Mammary epithelial cell (primary cell): ENCODE measurements at regions not wholly inside any gene's neighbourhood (a gene's known extent, or its start where the extent isn't known, plus 50 kb on each side); places are given as distances from the start of the nearest gene placed in this dataset.

Experiments
- CTCF ChIP-seq, 2 donors: IDR thresholded peaks in 1 of 2; conservative IDR thresholded peaks in 1 of 2; 2 replicates each; pipeline ENCODE4 v1.5.1; 2011 to 2012; ENCODE audit warnings: inconsistent platforms in 2 of 2, low read length in 2 of 2, mild to moderate bottlenecking in 2 of 2, control low read depth in 1 of 2, low read depth in 1 of 2; ENCODE audit not compliant: insufficient read depth in 1 of 2; ENCODE audit errors: extremely low read depth in 1 of 2
- EZH2 ChIP-seq: IDR thresholded peaks from 2 replicates; pipeline ENCODE4 v1.6.1; 2012; ENCODE audit warnings: low read length, inconsistent platforms, borderline replicate concordance

GRCh38 chr12:93252221-93252620 is 125.5 kb upstream of the NUDT4 start:
- TF ChIP-seq CTCF (conservative IDR thresholded peaks at IDR 0.05 in 1 of 2, IDR thresholded peaks at IDR 0.05 in 1 of 2; ENCODE audit: extremely low read depth in 1 of 2, insufficient read depth in 1 of 2, low read depth in 1 of 2, low read length in 2 of 2) (no peak), EZH2 (no peak)
